NB4 (cell line): ENCODE measurements at regions not wholly inside any gene's neighbourhood (a gene's known extent, or its start where the extent isn't known, plus 50 kb on each side); places are given as distances from the start of the nearest gene placed in this dataset.

Experiments
- DNase-seq: peaks from one replicate; pipeline ENCODE4 v3.0.0; 2010; ENCODE audit warnings: low read depth
- H3K4me3 ChIP-seq: one replicate; pipeline ENCODE4 v1.5.1; 2011; ENCODE audit warnings: mild to moderate bottlenecking, low read depth, low read length, moderate library complexity
- CTCF ChIP-seq: IDR thresholded peaks from one replicate; pipeline ENCODE4 v1.5.1; 2012; ENCODE audit warnings: low read depth, low read length
- MAX ChIP-seq: IDR thresholded peaks from 2 replicates; pipeline ENCODE4 v1.6.1; 2011; ENCODE audit warnings: low read depth, low read length
- MYC ChIP-seq: IDR thresholded peaks from 2 replicates; pipeline ENCODE4 v1.6.1; 2011; ENCODE audit warnings: low read depth, low read length
- POLR2A ChIP-seq: IDR thresholded peaks from 2 replicates; pipeline ENCODE4 v1.6.1; 2011; ENCODE audit warnings: mild to moderate bottlenecking; ENCODE audit not compliant: insufficient read length; ENCODE audit errors: extremely low read depth

GRCh38 chr20:40957265-40957760 is 71.3 kb upstream of the TOP1 start:
- no peak overlapping the region for H3K4me3 ChIP-seq
- DNase-seq = no peak
- no peak for TF ChIP-seq MAX
- no peak for TF ChIP-seq CTCF
- no peak for TF ChIP-seq POLR2A
- no peak for TF ChIP-seq MYC

- no peak overlapping the region for H3K4me3 ChIP-seq
- DNase-seq = no peak
- TF ChIP-seq POLR2A = no peak
- TF ChIP-seq CTCF = no peak
- no peak for TF ChIP-seq MYC
These were observed 70.0 kb upstream of the TOP1 start for GRCh38 chr20:40958598-40958997.

GRCh38 chr20:40959325-40960092 is 69.1 kb upstream of the TOP1 start:
- no peak for DNase-seq
- H3K4me3 ChIP-seq = no peak overlapping the region
- TF ChIP-seq MYC (no peak), CTCF (no peak)

GRCh38 chr20:40960101-40960500 is 68.5 kb upstream of the TOP1 start:
- no peak for TF ChIP-seq MAX
- no peak for TF ChIP-seq CTCF
- TF ChIP-seq POLR2A = no peak
- TF ChIP-seq MYC = no peak
- H3K4me3 ChIP-seq = no peak overlapping the region
- no peak for DNase-seq

GRCh38 chr20:40960521-40960956 is 68.1 kb upstream of the TOP1 start:
- no peak for TF ChIP-seq POLR2A
- TF ChIP-seq MYC = no peak
- no peak for TF ChIP-seq MAX
- TF ChIP-seq CTCF = no peak
- H3K4me3 ChIP-seq = no peak overlapping the region
- DNase-seq = no peak

GRCh38 chr20:40961176-40961575 is 67.4 kb upstream of the TOP1 start:
- TF ChIP-seq MYC (no peak), MAX (no peak), CTCF (no peak), POLR2A (no peak)
- H3K4me3 ChIP-seq = no peak overlapping the region
- DNase-seq = no peak
